Trophoblast cell (in vitro differentiated cells and primary cell): ENCODE measurements at regions not wholly inside any gene's neighbourhood (a gene's known extent, or its start where the extent isn't known, plus 50 kb on each side); places are given as distances from the start of the nearest gene placed in this dataset.

Experiments used
- DNase-seq, 2 donors: peaks; one replicate each; pipeline ENCODE4 v3.0.0-alpha.2; 2016
- H2AFZ ChIP-seq: 2 replicates; pipeline ENCODE4 v1.6.1; 2013; ENCODE audit warnings: low read length, moderate library complexity, mild to moderate bottlenecking; ENCODE audit not compliant: insufficient read depth, poor library complexity
- H2AK5ac ChIP-seq: 2 replicates; pipeline ENCODE4 v1.6.1; 2013; ENCODE audit warnings: mild to moderate bottlenecking, low read length
- H2BK120ac ChIP-seq: 2 replicates; pipeline ENCODE4 v1.6.1; 2013; ENCODE audit warnings: low read length, mild to moderate bottlenecking, moderate library complexity; ENCODE audit not compliant: insufficient read depth, poor library complexity
- H2BK12ac ChIP-seq: 2 replicates; pipeline ENCODE4 v1.6.1; 2013; ENCODE audit warnings: mild to moderate bottlenecking, low read length, moderate library complexity
- H2BK5ac ChIP-seq: 2 replicates; pipeline ENCODE4 v1.6.1; 2013; ENCODE audit warnings: low read length, low read depth, moderate library complexity, mild to moderate bottlenecking; ENCODE audit not compliant: poor library complexity
- H3K14ac ChIP-seq: 2 replicates; pipeline ENCODE4 v1.6.1; 2013; ENCODE audit warnings: mild to moderate bottlenecking, low read length
- H3K18ac ChIP-seq: 2 replicates; pipeline ENCODE4 v1.6.1; 2013; ENCODE audit warnings: mild to moderate bottlenecking, low read length
- H3K23ac ChIP-seq: 2 replicates; pipeline ENCODE4 v1.6.1; 2013; ENCODE audit warnings: low read length
- H3K27ac ChIP-seq: 2 replicates; pipeline ENCODE4 v1.5.1; 2013; ENCODE audit warnings: low read depth, mild to moderate bottlenecking, inconsistent platforms, low read length, moderate library complexity
- H3K27me3 ChIP-seq: 2 replicates; pipeline ENCODE4 v1.6.1; 2013; ENCODE audit warnings: inconsistent platforms, mild to moderate bottlenecking, low read length, moderate library complexity; ENCODE audit not compliant: insufficient read depth
- H3K36me3 ChIP-seq, 2 experiments: 1 replicate in 1 of 2; 2 replicates in 1 of 2; pipeline ENCODE4 v1.6.1; 2013; ENCODE audit warnings: low read length in 2 of 2, mild to moderate bottlenecking in 2 of 2, moderate library complexity in 1 of 2; ENCODE audit not compliant: insufficient read depth in 2 of 2, control insufficient read depth in 1 of 2
- H3K4ac ChIP-seq: 2 replicates; pipeline ENCODE4 v1.6.1; 2013; ENCODE audit warnings: low read depth, mild to moderate bottlenecking, low read length, moderate library complexity
- H3K4me1 ChIP-seq, 2 experiments: 1 replicate in 1 of 2; 2 replicates in 1 of 2; pipeline ENCODE4 v1.6.1; 2013; ENCODE audit warnings: low read length in 2 of 2, mild to moderate bottlenecking in 2 of 2, moderate library complexity in 1 of 2; ENCODE audit not compliant: insufficient read depth in 2 of 2, control insufficient read depth in 1 of 2
- H3K4me2 ChIP-seq: 2 replicates; pipeline ENCODE4 v1.6.1; 2013; ENCODE audit warnings: inconsistent platforms, mild to moderate bottlenecking, low read length, moderate library complexity
- H3K4me3 ChIP-seq: 2 replicates; pipeline ENCODE4 v1.5.1; 2013; ENCODE audit warnings: mild to moderate bottlenecking, low read depth, low read length, inconsistent platforms
- H3K79me1 ChIP-seq: one replicate; pipeline ENCODE4 v1.6.1; 2013; ENCODE audit warnings: low read length
- H3K79me2 ChIP-seq: 2 replicates; pipeline ENCODE4 v1.6.1; 2013; ENCODE audit warnings: low read length, mild to moderate bottlenecking; ENCODE audit not compliant: control insufficient read depth, insufficient read depth, poor library complexity
- H3K9ac ChIP-seq: 2 replicates; pipeline ENCODE4 v1.6.1; 2013; ENCODE audit warnings: mild to moderate bottlenecking, low read length
- H3K9me3 ChIP-seq: 2 replicates; pipeline ENCODE4 v1.6.1; 2013; ENCODE audit warnings: low read depth, mild to moderate bottlenecking, control low read depth, inconsistent platforms, low read length; ENCODE audit not compliant: insufficient read depth
- H4K12ac ChIP-seq: 2 replicates; pipeline ENCODE4 v1.6.1; 2013; ENCODE audit warnings: low read depth, mild to moderate bottlenecking, low read length, moderate library complexity
- H4K8ac ChIP-seq: 2 replicates; pipeline ENCODE4 v1.6.1; 2013; ENCODE audit warnings: low read depth, mild to moderate bottlenecking, low read length, moderate library complexity
- H4K91ac ChIP-seq: one replicate; pipeline ENCODE4 v1.6.1; 2013; ENCODE audit warnings: low read depth, mild to moderate bottlenecking, low read length, moderate library complexity
- WGBS: extraction: QIAGEN DNeasy Blood & Tissue Kit; methylation state at CpG from one replicate; pipeline ENCODE4 v1.1.7; 2013; ENCODE audit warnings: missing lambda C conversion rate; ENCODE audit not compliant: insufficient read length, insufficient coverage; ENCODE audit errors: extremely low coverage; 5-methylcytosine and 5-hydroxymethylcytosine counted together

- no peaks in the 10 kb centered on the region for H3K79me2 ChIP-seq
- WGBS, result no CpG with 5 or more reads among the region's 1 CpG
- H3K9ac ChIP-seq, result no peak overlapping the region
- H3K4me3 ChIP-seq, result no peak overlapping the region
- no peak overlapping the region for H3K23ac ChIP-seq
- no peaks in the 10 kb centered on the region for H3K36me3 ChIP-seq
- no peak overlapping the region for H4K8ac ChIP-seq
- H2AFZ ChIP-seq, result no peak overlapping the region
- no peak overlapping the region for H2BK120ac ChIP-seq
- H2AK5ac ChIP-seq, result no peak overlapping the region
- H2BK12ac ChIP-seq, result no peak overlapping the region
- H3K27me3 ChIP-seq, result no peaks in the 10 kb centered on the region
- H3K27ac ChIP-seq, result no peak overlapping the region
- no peaks in the 10 kb centered on the region for H3K79me1 ChIP-seq
- no peak for DNase-seq
- H4K91ac ChIP-seq, result no peak overlapping the region
- H4K12ac ChIP-seq, result no peak overlapping the region
- no peak overlapping the region for H2BK5ac ChIP-seq
- H3K4me2 ChIP-seq, result no peak overlapping the region
- no peak overlapping the region for H3K18ac ChIP-seq
- H3K4ac ChIP-seq, result no peak overlapping the region
- no peak overlapping the region for H3K14ac ChIP-seq
- no peaks in the 10 kb centered on the region for H3K4me1 ChIP-seq
- H3K9me3 ChIP-seq, result no peaks in the 10 kb centered on the region
Measured at GRCh38 chr3:28761375-28761774, 412.8 kb upstream of the AZI2 start.

GRCh38 chr3:28765194-28765593 is 416.6 kb upstream of the AZI2 start:
- no peak overlapping the region for H2BK120ac ChIP-seq
- H3K9me3 ChIP-seq, result no peaks in the 10 kb centered on the region
- H3K27ac ChIP-seq, result no peak overlapping the region
- H4K12ac ChIP-seq, result no peak overlapping the region
- H3K79me1 ChIP-seq, result no peaks in the 10 kb centered on the region
- H3K14ac ChIP-seq, result no peak overlapping the region
- H3K4ac ChIP-seq, result no peak overlapping the region
- no peak overlapping the region for H2AFZ ChIP-seq
- no peak overlapping the region for H4K8ac ChIP-seq
- no peaks in the 10 kb centered on the region for H3K36me3 ChIP-seq
- no peak overlapping the region for H3K4me3 ChIP-seq
- DNase-seq, result no peak
- H3K23ac ChIP-seq, result no peak overlapping the region
- no peak overlapping the region for H2BK12ac ChIP-seq
- H3K4me1 ChIP-seq, result no peaks in the 10 kb centered on the region
- no peak overlapping the region for H3K9ac ChIP-seq
- no peak overlapping the region for H4K91ac ChIP-seq
- no peak overlapping the region for H3K18ac ChIP-seq
- H3K27me3 ChIP-seq, result no peaks in the 10 kb centered on the region
- H3K79me2 ChIP-seq, result no peaks in the 10 kb centered on the region
- no peak overlapping the region for H3K4me2 ChIP-seq
- no peak overlapping the region for H2BK5ac ChIP-seq
- WGBS, result no CpG with 5 or more reads among the region's 1 CpG
- no peak overlapping the region for H2AK5ac ChIP-seq

GRCh38 chr3:28768439-28768838 is 419.8 kb upstream of the AZI2 start:
- H3K4me2 ChIP-seq, result no peak overlapping the region
- no peak overlapping the region for H4K12ac ChIP-seq
- H3K27ac ChIP-seq, result no peak overlapping the region
- no peaks in the 10 kb centered on the region for H3K79me2 ChIP-seq
- H4K91ac ChIP-seq, result no peak overlapping the region
- H2AK5ac ChIP-seq, result no peak overlapping the region
- H3K14ac ChIP-seq, result no peak overlapping the region
- no CpG with 5 or more reads among the region's 1 CpG for WGBS
- no peaks in the 10 kb centered on the region for H3K36me3 ChIP-seq
- no peak overlapping the region for H2BK12ac ChIP-seq
- no peak overlapping the region for H2BK5ac ChIP-seq
- no peak overlapping the region for H3K18ac ChIP-seq
- H3K27me3 ChIP-seq, result no peaks in the 10 kb centered on the region
- H3K4me1 ChIP-seq, result no peaks in the 10 kb centered on the region
- no peak overlapping the region for H3K23ac ChIP-seq
- no peak overlapping the region for H3K4ac ChIP-seq
- no peak overlapping the region for H3K9ac ChIP-seq
- H3K4me3 ChIP-seq, result no peak overlapping the region
- H2BK120ac ChIP-seq, result no peak overlapping the region
- peaks cover 4% of the 10 kb centered on the region for H3K9me3 ChIP-seq
- H3K79me1 ChIP-seq, result no peaks in the 10 kb centered on the region
- DNase-seq, result no peak
- H2AFZ ChIP-seq, result no peak overlapping the region
- no peak overlapping the region for H4K8ac ChIP-seq

GRCh38 chr3:28777806-28778475 is 429.3 kb upstream of the AZI2 start:
- no peak overlapping the region for H2BK5ac ChIP-seq
- no peaks in the 10 kb centered on the region for H3K79me2 ChIP-seq
- DNase-seq, result no peak
- H3K14ac ChIP-seq, result no peak overlapping the region
- H3K27ac ChIP-seq, result no peak overlapping the region
- WGBS, result 100% methylated on average over 1 of the region's 6 CpGs
- no peak overlapping the region for H4K12ac ChIP-seq
- no peak overlapping the region for H2AFZ ChIP-seq
- H3K4me2 ChIP-seq, result no peak overlapping the region
- H3K36me3 ChIP-seq, result no peaks in the 10 kb centered on the region
- no peak overlapping the region for H2AK5ac ChIP-seq
- no peak overlapping the region for H4K91ac ChIP-seq
- H3K23ac ChIP-seq, result no peak overlapping the region
- H3K9me3 ChIP-seq, result no peaks in the 10 kb centered on the region
- H3K27me3 ChIP-seq, result no peaks in the 10 kb centered on the region
- H3K79me1 ChIP-seq, result no peaks in the 10 kb centered on the region
- H4K8ac ChIP-seq, result no peak overlapping the region
- H3K4me3 ChIP-seq, result no peak overlapping the region
- no peak overlapping the region for H3K9ac ChIP-seq
- no peak overlapping the region for H3K18ac ChIP-seq
- no peaks in the 10 kb centered on the region for H3K4me1 ChIP-seq
- H2BK120ac ChIP-seq, result no peak overlapping the region
- H3K4ac ChIP-seq, result no peak overlapping the region
- H2BK12ac ChIP-seq, result no peak overlapping the region
